Astrocyte (in vitro differentiated cells and primary cell): ENCODE measurements at regions not wholly inside any gene's neighbourhood (a gene's known extent, or its start where the extent isn't known, plus 50 kb on each side); places are given as distances from the start of the nearest gene placed in this dataset.
"Not testable (repeated sequence)": the region's sequence is repeated elsewhere in the genome, so short reads cannot be mapped to it uniquely, and the experiment has no call there.

ENCODE experiments used
- DNase-seq: peaks from one replicate; pipeline ENCODE4 v3.0.0-alpha.2; 2010; ENCODE audit warnings: low read depth
- FAIRE-seq: peaks from 2 replicates; lab custom pipeline; 2011; peaks lifted over from hg19 to GRCh38; lab: Jason Lieb, UNC
- H2AFZ ChIP-seq: 2 replicates; pipeline ENCODE4 v1.6.0; 2012; ENCODE audit warnings: low read depth, low read length, inconsistent platforms
- H3K27ac ChIP-seq: 2 replicates; pipeline ENCODE4 v1.5.1; 2011; ENCODE audit warnings: low read depth, low read length, inconsistent platforms
- H3K27me3 ChIP-seq: 2 replicates; pipeline ENCODE4 v1.6.0; 2011; ENCODE audit warnings: low read length, inconsistent platforms; ENCODE audit not compliant: insufficient read depth
- H3K36me3 ChIP-seq: 2 replicates; pipeline ENCODE4 v1.5.1; 2011; ENCODE audit warnings: low read length, inconsistent platforms; ENCODE audit not compliant: insufficient read depth
- H3K4me1 ChIP-seq: 2 replicates; pipeline ENCODE4 v1.5.1; 2011; ENCODE audit warnings: low read length, inconsistent platforms; ENCODE audit not compliant: insufficient read depth
- H3K4me2 ChIP-seq: 2 replicates; pipeline ENCODE4 v1.6.0; 2012; ENCODE audit warnings: low read length, inconsistent platforms
- H3K4me3 ChIP-seq: 2 replicates; pipeline ENCODE4 v1.5.1; 2011; ENCODE audit warnings: low read depth, mild to moderate bottlenecking, low read length, inconsistent platforms; ENCODE audit not compliant: insufficient read depth
- H3K79me2 ChIP-seq: 2 replicates; pipeline ENCODE4 v1.6.0; 2012; ENCODE audit warnings: mild to moderate bottlenecking, low read length, inconsistent platforms; ENCODE audit not compliant: insufficient read depth
- H3K9ac ChIP-seq: 2 replicates; pipeline ENCODE4 v1.6.0; 2012; ENCODE audit warnings: mild to moderate bottlenecking, low read length, inconsistent platforms
- H3K9me3 ChIP-seq: 2 replicates; pipeline ENCODE4 v1.5.1; 2012; ENCODE audit warnings: low read depth, mild to moderate bottlenecking, low read length, inconsistent platforms; ENCODE audit not compliant: insufficient read depth
- H4K20me1 ChIP-seq: 2 replicates; pipeline ENCODE4 v1.6.0; 2012; ENCODE audit warnings: low read length, inconsistent platforms; ENCODE audit not compliant: insufficient read depth
- H3K27ac Mint-ChIP-seq: one replicate; pipeline ENCODE4 v1.8.0; 2021; ENCODE audit warnings: mild to moderate bottlenecking, mixed read lengths; ENCODE audit not compliant: unreplicated experiment
- H3K27me3 Mint-ChIP-seq: one replicate; pipeline ENCODE4 v1.8.0; 2021; ENCODE audit warnings: low read depth, mixed read lengths; ENCODE audit not compliant: unreplicated experiment
- H3K36me3 Mint-ChIP-seq: one replicate; pipeline ENCODE4 v1.8.0; 2021; ENCODE audit warnings: low read depth, mixed read lengths; ENCODE audit not compliant: unreplicated experiment
- H3K4me1 Mint-ChIP-seq: one replicate; pipeline ENCODE4 v1.8.0; 2021; ENCODE audit warnings: low read depth, mixed read lengths; ENCODE audit not compliant: unreplicated experiment
- H3K4me3 Mint-ChIP-seq: one replicate; pipeline ENCODE4 v1.8.0; 2021; ENCODE audit warnings: mild to moderate bottlenecking, moderate library complexity, mixed read lengths; ENCODE audit not compliant: unreplicated experiment
- H3K9me3 Mint-ChIP-seq: one replicate; pipeline ENCODE4 v1.8.0; 2021; ENCODE audit warnings: mild to moderate bottlenecking, mixed read lengths; ENCODE audit not compliant: unreplicated experiment
- CTCF ChIP-seq: IDR thresholded peaks from 2 replicates; pipeline ENCODE4 v1.5.1; 2011; ENCODE audit warnings: low read depth, mild to moderate bottlenecking, inconsistent platforms, low read length, moderate library complexity; ENCODE audit not compliant: insufficient read depth
- EZH2 ChIP-seq: IDR thresholded peaks from 2 replicates; pipeline ENCODE4 v1.6.1; 2012; ENCODE audit warnings: mild to moderate bottlenecking, low read length, inconsistent platforms; ENCODE audit not compliant: insufficient read depth

GRCh38 chr10:15921423-15921945 lies 61.2 kb upstream of the MINDY3 start:
- H3K27me3 Mint-ChIP-seq, H3K9me3 ChIP-seq, H3K27me3 ChIP-seq, H3K4me1 Mint-ChIP-seq, H3K4me3 Mint-ChIP-seq, H4K20me1 ChIP-seq, H3K9ac ChIP-seq, FAIRE-seq, H2AFZ ChIP-seq, H3K79me2 ChIP-seq, H3K36me3 Mint-ChIP-seq, DNase-seq, H3K27ac ChIP-seq, H3K27ac Mint-ChIP-seq, H3K36me3 ChIP-seq, H3K9me3 Mint-ChIP-seq, H3K4me2 ChIP-seq, H3K4me1 ChIP-seq, H3K4me3 ChIP-seq: not testable (repeated sequence)

GRCh38 chr10:15931376-15931775 lies 71.1 kb upstream of the MINDY3 start:
- H3K4me1 ChIP-seq = no peaks in the 10 kb centered on the region
- H3K27me3 ChIP-seq = no peaks in the 10 kb centered on the region
- no peak overlapping the region for H2AFZ ChIP-seq
- H3K4me1 Mint-ChIP-seq = no peaks in the 10 kb centered on the region
- TF ChIP-seq CTCF (no peak), EZH2 (no peak)
- no peak overlapping the region for H3K4me2 ChIP-seq
- H3K27ac ChIP-seq = no peak overlapping the region
- H3K4me3 ChIP-seq = no peak overlapping the region
- no peak for FAIRE-seq
- no peak overlapping the region for H3K27ac Mint-ChIP-seq
- H3K9ac ChIP-seq = no peak overlapping the region
- no peak overlapping the region for H3K4me3 Mint-ChIP-seq
- no peaks in the 10 kb centered on the region for H3K27me3 Mint-ChIP-seq
- no peaks in the 10 kb centered on the region for H3K36me3 Mint-ChIP-seq
- DNase-seq = no peak
- no peaks in the 10 kb centered on the region for H3K36me3 ChIP-seq
- H4K20me1 ChIP-seq = no peaks in the 10 kb centered on the region
- H3K9me3 Mint-ChIP-seq = peaks cover 5% of the 10 kb centered on the region
- H3K79me2 ChIP-seq = no peaks in the 10 kb centered on the region
- no peaks in the 10 kb centered on the region for H3K9me3 ChIP-seq

GRCh38 chr10:15939543-15939942 lies 79.2 kb upstream of the MINDY3 start:
- H3K27me3 Mint-ChIP-seq, H3K27ac ChIP-seq, FAIRE-seq, H4K20me1 ChIP-seq, H3K9me3 Mint-ChIP-seq, H3K4me1 Mint-ChIP-seq, H3K9ac ChIP-seq, H3K36me3 ChIP-seq, H3K36me3 Mint-ChIP-seq, H3K27me3 ChIP-seq, H3K4me3 ChIP-seq, DNase-seq, H3K27ac Mint-ChIP-seq, H3K4me2 ChIP-seq, H2AFZ ChIP-seq, H3K79me2 ChIP-seq, H3K4me1 ChIP-seq, H3K9me3 ChIP-seq: not testable (repeated sequence)
- peak overlapping the region; percentile 8 for H3K4me3 Mint-ChIP-seq
